Fibroblast of lung (primary cell): ENCODE measurements at regions not wholly inside any gene's neighbourhood (a gene's known extent, or its start where the extent isn't known, plus 50 kb on each side); places are given as distances from the start of the nearest gene placed in this dataset.

Experiments
- DNase-seq, 2 donors: peaks; one replicate each; pipeline versions ENCODE4 v3.0.0 to v3.0.0-alpha.2; 2010; ENCODE audit warnings: low read depth in 2 of 2
- H2AFZ ChIP-seq: 2 replicates; pipeline ENCODE4 v1.5.1; 2012; ENCODE audit warnings: low read length, control low read depth, inconsistent platforms
- H3K27ac ChIP-seq: 2 replicates; pipeline ENCODE4 v1.5.1; 2011; ENCODE audit warnings: low read length, control low read depth; ENCODE audit not compliant: insufficient read depth
- H3K27me3 ChIP-seq: 2 replicates; pipeline ENCODE4 v1.5.1; 2011; ENCODE audit warnings: mild to moderate bottlenecking, low read length; ENCODE audit not compliant: control insufficient read depth, insufficient read depth
- H3K36me3 ChIP-seq: 2 replicates; pipeline ENCODE4 v1.5.1; 2011; ENCODE audit warnings: low read length; ENCODE audit not compliant: control insufficient read depth, insufficient read depth
- H3K4me1 ChIP-seq: 2 replicates; pipeline ENCODE4 v1.5.1; 2011; ENCODE audit warnings: low read length; ENCODE audit not compliant: control insufficient read depth, insufficient read depth; ENCODE audit errors: extremely low read depth
- H3K4me2 ChIP-seq: 2 replicates; pipeline ENCODE4 v1.5.1; 2011; ENCODE audit warnings: low read length, control low read depth; ENCODE audit not compliant: insufficient read depth; ENCODE audit errors: extremely low read depth
- H3K4me3 ChIP-seq, 4 experiments: fragments of 200-600 bp in 1 of 4; sonication (generic) in 1 of 4; replicated peaks in 1 of 4; 2 replicates each; pipeline ENCODE4 v1.5.1; 2011 to 2016; ENCODE audit warnings: low read length in 4 of 4, low read depth in 3 of 4, mild to moderate bottlenecking in 3 of 4, control low read depth in 2 of 4, inconsistent platforms in 1 of 4, mixed read lengths in 1 of 4; ENCODE audit not compliant: insufficient read depth in 1 of 4; ENCODE audit errors: control extremely low read depth in 1 of 4
- H3K79me2 ChIP-seq: 2 replicates; pipeline ENCODE4 v1.5.1; 2012; ENCODE audit warnings: mild to moderate bottlenecking, low read length, inconsistent platforms; ENCODE audit not compliant: control insufficient read depth, insufficient read depth
- H3K9ac ChIP-seq: 2 replicates; pipeline ENCODE4 v1.5.1; 2011; ENCODE audit warnings: mild to moderate bottlenecking, low read length, control low read depth; ENCODE audit not compliant: insufficient read depth
- H3K9me3 ChIP-seq: 2 replicates; pipeline ENCODE4 v1.5.1; 2012; ENCODE audit warnings: low read depth, low read length; ENCODE audit not compliant: control insufficient read depth, insufficient read depth
- H4K20me1 ChIP-seq: 2 replicates; pipeline ENCODE4 v1.5.1; 2011; ENCODE audit warnings: low read length; ENCODE audit not compliant: control insufficient read depth, insufficient read depth; ENCODE audit errors: extremely low read depth
- EZH2 ChIP-seq: IDR thresholded peaks from 2 replicates; pipeline ENCODE4 v1.5.1; 2012; ENCODE audit warnings: low read length, control low read depth, mild to moderate bottlenecking; ENCODE audit errors: missing control alignments
- TF ChIP-seq, protein P1 (sequence below), 2 donors: IDR thresholded peaks in 1 of 2; conservative IDR thresholded peaks in 1 of 2; 1 replicate in 1 of 2; 2 replicates in 1 of 2; pipeline ENCODE4 v1.5.1; 2011 to 2012; ENCODE audit warnings: low read length in 2 of 2, control low read depth in 1 of 2, inconsistent platforms in 1 of 2, low read depth in 1 of 2, mild to moderate bottlenecking in 1 of 2

- Histone ChIP-seq H3K9ac (no peak overlapping the region), H2AFZ (no peak overlapping the region), H3K79me2 (no peaks in the 10 kb centered on the region), H3K27me3 (no peaks in the 10 kb centered on the region), H3K4me2 (no peak overlapping the region), H3K36me3 (no peaks in the 10 kb centered on the region), H3K27ac (no peak overlapping the region), H3K4me3 (no peak overlapping the region), H4K20me1 (no peaks in the 10 kb centered on the region), H3K4me1 (no peaks in the 10 kb centered on the region), H3K9me3 (no peaks in the 10 kb centered on the region)
- DNase-seq: no peak
- TF ChIP-seq EZH2: no peak
- TF ChIP-seq, protein P1, sequence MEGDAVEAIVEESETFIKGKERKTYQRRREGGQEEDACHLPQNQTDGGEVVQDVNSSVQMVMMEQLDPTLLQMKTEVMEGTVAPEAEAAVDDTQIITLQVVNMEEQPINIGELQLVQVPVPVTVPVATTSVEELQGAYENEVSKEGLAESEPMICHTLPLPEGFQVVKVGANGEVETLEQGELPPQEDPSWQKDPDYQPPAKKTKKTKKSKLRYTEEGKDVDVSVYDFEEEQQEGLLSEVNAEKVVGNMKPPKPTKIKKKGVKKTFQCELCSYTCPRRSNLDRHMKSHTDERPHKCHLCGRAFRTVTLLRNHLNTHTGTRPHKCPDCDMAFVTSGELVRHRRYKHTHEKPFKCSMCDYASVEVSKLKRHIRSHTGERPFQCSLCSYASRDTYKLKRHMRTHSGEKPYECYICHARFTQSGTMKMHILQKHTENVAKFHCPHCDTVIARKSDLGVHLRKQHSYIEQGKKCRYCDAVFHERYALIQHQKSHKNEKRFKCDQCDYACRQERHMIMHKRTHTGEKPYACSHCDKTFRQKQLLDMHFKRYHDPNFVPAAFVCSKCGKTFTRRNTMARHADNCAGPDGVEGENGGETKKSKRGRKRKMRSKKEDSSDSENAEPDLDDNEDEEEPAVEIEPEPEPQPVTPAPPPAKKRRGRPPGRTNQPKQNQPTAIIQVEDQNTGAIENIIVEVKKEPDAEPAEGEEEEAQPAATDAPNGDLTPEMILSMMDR (conservative IDR thresholded peaks at IDR 0.05 in 1 of 2, IDR thresholded peaks at IDR 0.05 in 1 of 2; ENCODE audit: low read depth in 1 of 2, low read length in 2 of 2): no peak
Measured at GRCh38 chr6:69594405-69594804, 202.4 kb downstream of the LMBRD1 start.

DNA sequence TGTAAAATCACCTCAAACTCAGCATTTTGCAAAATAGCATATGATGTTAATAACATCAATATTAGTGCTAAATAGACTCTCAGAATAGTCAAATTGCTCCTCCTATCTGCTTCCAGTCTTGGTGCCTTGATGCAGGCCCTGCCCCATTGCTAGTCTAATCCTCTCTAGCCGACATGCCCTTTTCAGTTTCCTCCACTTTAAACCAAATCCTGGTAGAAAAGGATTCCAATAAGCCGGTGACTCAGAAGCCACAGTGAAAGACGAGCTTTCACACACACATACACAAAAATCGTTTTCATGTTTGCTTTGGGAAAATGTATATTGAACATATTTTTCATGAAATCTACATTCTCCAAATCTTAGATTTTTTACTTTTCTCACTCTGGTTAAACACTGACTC lies 203.1 kb downstream of the LMBRD1 start:
- no peak for TF ChIP-seq EZH2
- TF ChIP-seq, protein P1 (conservative IDR thresholded peaks at IDR 0.05 in 1 of 2, IDR thresholded peaks at IDR 0.05 in 1 of 2; ENCODE audit: low read depth in 1 of 2, low read length in 2 of 2): no peak
- H3K9me3 ChIP-seq: no peaks in the 10 kb centered on the region
- H3K4me1 ChIP-seq: no peaks in the 10 kb centered on the region
- no peaks in the 10 kb centered on the region for H4K20me1 ChIP-seq
- no peak overlapping the region for H3K9ac ChIP-seq
- H3K36me3 ChIP-seq: no peaks in the 10 kb centered on the region
- no peaks in the 10 kb centered on the region for H3K27me3 ChIP-seq
- H3K4me3 ChIP-seq: no peak overlapping the region
- no peak for DNase-seq
- no peaks in the 10 kb centered on the region for H3K79me2 ChIP-seq
- no peak overlapping the region for H2AFZ ChIP-seq
- H3K27ac ChIP-seq: no peak overlapping the region
- H3K4me2 ChIP-seq: no peak overlapping the region

DNA sequence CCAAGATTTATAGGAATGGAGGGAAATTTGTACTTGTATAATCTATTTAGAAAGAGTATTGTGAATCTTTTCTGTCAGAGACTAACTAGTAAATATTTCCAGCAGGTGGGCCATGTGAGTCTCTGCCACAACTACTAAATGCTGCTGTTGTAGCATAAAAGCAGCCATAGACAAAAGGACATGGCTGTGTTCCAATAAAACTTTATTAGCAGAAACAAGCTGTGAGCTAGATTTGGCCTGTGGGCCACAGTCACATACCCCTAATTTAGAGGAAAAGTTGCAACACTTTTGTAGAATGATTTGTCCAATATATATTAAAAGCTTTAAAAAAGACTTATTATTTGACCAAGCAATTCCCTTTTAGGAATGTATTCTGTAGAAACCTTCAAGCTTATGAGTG lies 207.2 kb downstream of the LMBRD1 start:
- Histone ChIP-seq H4K20me1 (no peaks in the 10 kb centered on the region), H3K36me3 (no peaks in the 10 kb centered on the region), H3K27me3 (no peaks in the 10 kb centered on the region), H3K9ac (no peak overlapping the region), H3K4me3 (no peak overlapping the region), H3K4me2 (no peak overlapping the region), H3K9me3 (no peaks in the 10 kb centered on the region), H3K4me1 (no peaks in the 10 kb centered on the region), H3K27ac (no peak overlapping the region), H2AFZ (no peak overlapping the region), H3K79me2 (no peaks in the 10 kb centered on the region)
- TF ChIP-seq EZH2: no peak
- TF ChIP-seq, protein P1 (conservative IDR thresholded peaks at IDR 0.05 in 1 of 2, IDR thresholded peaks at IDR 0.05 in 1 of 2; ENCODE audit: low read depth in 1 of 2, low read length in 2 of 2): no peak
- no peak for DNase-seq
